DND-41 (cell line): ENCODE measurements at regions not wholly inside any gene's neighbourhood (a gene's known extent, or its start where the extent isn't known, plus 50 kb on each side); places are given as distances from the start of the nearest gene placed in this dataset.

Experiments used
- ATAC-seq: fragments of 200-7000 bp; cut with Tn5 transposase; 3 replicates; pipeline ENCODE4 v1.9.1; 2021; ENCODE audit warnings: low read depth; ENCODE audit not compliant: insufficient read depth
- DNase-seq: peaks from one replicate; pipeline ENCODE4 v3.0.0-alpha.2; 2020
- H2AFZ ChIP-seq: 2 replicates; pipeline ENCODE4 v1.6.0; 2012; ENCODE audit warnings: low read depth, low read length
- H3K27ac ChIP-seq: 2 replicates; pipeline ENCODE4 v1.5.1; 2012; ENCODE audit warnings: low read length, inconsistent platforms
- H3K27me3 ChIP-seq: fragments of 200-600 bp; sonication (generic); 2 replicates; pipeline ENCODE4 v1.6.0; 2012; ENCODE audit warnings: low read length, mild to moderate bottlenecking, inconsistent platforms; ENCODE audit not compliant: insufficient read depth, poor library complexity
- H3K36me3 ChIP-seq: 2 replicates; pipeline ENCODE4 v1.5.1; 2012; ENCODE audit warnings: low read length, inconsistent platforms; ENCODE audit not compliant: insufficient read depth
- H3K4me1 ChIP-seq: 2 replicates; pipeline ENCODE4 v1.5.1; 2012; ENCODE audit warnings: mild to moderate bottlenecking, low read length; ENCODE audit not compliant: insufficient read depth
- H3K4me2 ChIP-seq: 2 replicates; pipeline ENCODE4 v1.6.0; 2012; ENCODE audit warnings: mild to moderate bottlenecking, moderate library complexity, low read length, inconsistent platforms; ENCODE audit not compliant: insufficient read depth
- H3K4me3 ChIP-seq, 2 experiments: fragments of 200-600 bp in 1 of 2; shearing (Covaris generic) in 1 of 2; 2 replicates each; pipeline ENCODE4 v1.5.1; 2012 to 2016; ENCODE audit warnings: inconsistent platforms in 2 of 2, low read length in 2 of 2, mild to moderate bottlenecking in 2 of 2, low read depth in 1 of 2, moderate library complexity in 1 of 2
- H3K79me2 ChIP-seq: 2 replicates; pipeline ENCODE4 v1.6.0; 2012; ENCODE audit warnings: low read length, inconsistent platforms; ENCODE audit not compliant: insufficient read depth
- H3K9ac ChIP-seq: 2 replicates; pipeline ENCODE4 v1.6.0; 2012; ENCODE audit warnings: low read depth, mild to moderate bottlenecking, inconsistent platforms, low read length, moderate library complexity
- H3K9me3 ChIP-seq: 2 replicates; pipeline ENCODE4 v1.5.1; 2012; ENCODE audit warnings: low read length, moderate library complexity, mild to moderate bottlenecking, inconsistent platforms; ENCODE audit not compliant: insufficient read depth, severe bottlenecking
- H4K20me1 ChIP-seq: 2 replicates; pipeline ENCODE4 v1.6.0; 2012; ENCODE audit warnings: low read length; ENCODE audit not compliant: insufficient read depth
- EZH2 ChIP-seq: IDR thresholded peaks from 3 replicates; pipeline ENCODE4 v1.6.1; 2012; ENCODE audit warnings: borderline replicate concordance, low read depth, mild to moderate bottlenecking, moderate library complexity, low read length, inconsistent platforms; ENCODE audit not compliant: severe bottlenecking
- TF ChIP-seq, protein P1 (sequence below): IDR thresholded peaks from 2 replicates; pipeline ENCODE4 v1.5.1; 2012; ENCODE audit warnings: borderline replicate concordance, low read length, moderate library complexity, mild to moderate bottlenecking; ENCODE audit not compliant: poor library complexity, severe bottlenecking; ENCODE audit errors: extremely low read depth

DNA sequence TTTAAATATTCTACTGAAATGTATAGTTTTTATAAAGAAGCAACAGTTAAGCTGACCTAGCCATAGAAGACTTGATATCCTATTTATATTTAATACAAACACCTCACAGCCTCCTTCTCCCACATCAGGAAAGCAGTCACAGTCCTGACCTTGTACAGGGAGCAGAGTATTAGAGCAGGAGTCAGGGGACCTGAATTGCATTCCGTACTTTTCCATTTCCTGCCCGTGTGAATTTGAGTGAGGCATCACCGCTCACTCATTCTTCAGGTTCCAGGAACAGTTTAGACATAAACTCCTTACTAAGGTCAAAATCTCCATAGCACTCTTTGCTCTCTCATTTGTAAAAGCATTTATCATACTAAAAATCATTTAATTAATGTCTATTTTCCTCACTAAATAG, 482.5 kb upstream of the FAT3 start:
- H3K9me3 ChIP-seq: no peaks in the 10 kb centered on the region
- DNase-seq (no peak), ATAC-seq (no peak)
- no peaks in the 10 kb centered on the region for H3K27me3 ChIP-seq
- H3K36me3 ChIP-seq: no peaks in the 10 kb centered on the region
- H3K4me1 ChIP-seq: no peaks in the 10 kb centered on the region
- TF ChIP-seq, protein P1, sequence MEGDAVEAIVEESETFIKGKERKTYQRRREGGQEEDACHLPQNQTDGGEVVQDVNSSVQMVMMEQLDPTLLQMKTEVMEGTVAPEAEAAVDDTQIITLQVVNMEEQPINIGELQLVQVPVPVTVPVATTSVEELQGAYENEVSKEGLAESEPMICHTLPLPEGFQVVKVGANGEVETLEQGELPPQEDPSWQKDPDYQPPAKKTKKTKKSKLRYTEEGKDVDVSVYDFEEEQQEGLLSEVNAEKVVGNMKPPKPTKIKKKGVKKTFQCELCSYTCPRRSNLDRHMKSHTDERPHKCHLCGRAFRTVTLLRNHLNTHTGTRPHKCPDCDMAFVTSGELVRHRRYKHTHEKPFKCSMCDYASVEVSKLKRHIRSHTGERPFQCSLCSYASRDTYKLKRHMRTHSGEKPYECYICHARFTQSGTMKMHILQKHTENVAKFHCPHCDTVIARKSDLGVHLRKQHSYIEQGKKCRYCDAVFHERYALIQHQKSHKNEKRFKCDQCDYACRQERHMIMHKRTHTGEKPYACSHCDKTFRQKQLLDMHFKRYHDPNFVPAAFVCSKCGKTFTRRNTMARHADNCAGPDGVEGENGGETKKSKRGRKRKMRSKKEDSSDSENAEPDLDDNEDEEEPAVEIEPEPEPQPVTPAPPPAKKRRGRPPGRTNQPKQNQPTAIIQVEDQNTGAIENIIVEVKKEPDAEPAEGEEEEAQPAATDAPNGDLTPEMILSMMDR: no peak
- no peak for TF ChIP-seq EZH2
- no peak overlapping the region for H3K9ac ChIP-seq
- no peaks in the 10 kb centered on the region for H3K79me2 ChIP-seq
- no peaks in the 10 kb centered on the region for H4K20me1 ChIP-seq
- no peak overlapping the region for H2AFZ ChIP-seq
- H3K4me3 ChIP-seq: no peak overlapping the region
- H3K27ac ChIP-seq: no peak overlapping the region
- no peak overlapping the region for H3K4me2 ChIP-seq

DNA sequence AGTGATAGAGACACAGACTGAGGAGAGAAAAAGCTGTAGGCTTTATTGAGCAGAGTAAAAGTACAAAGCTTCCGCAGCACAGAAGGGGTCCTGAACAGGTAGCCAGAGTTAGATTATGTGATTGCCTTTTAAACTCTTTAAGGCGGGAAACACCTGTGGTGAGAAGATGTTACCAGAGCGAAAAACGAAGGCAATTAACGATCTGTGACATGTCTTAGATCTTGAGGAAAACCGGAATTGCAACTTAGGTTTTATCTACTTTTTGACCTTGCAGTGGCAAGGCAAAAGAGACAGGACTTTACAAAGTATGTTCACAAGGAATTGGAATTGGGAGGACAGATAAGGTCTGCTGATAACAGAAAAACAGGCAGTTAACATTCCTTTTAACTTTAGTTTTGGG, 493.6 kb upstream of the FAT3 start:
- no peaks in the 10 kb centered on the region for H3K4me1 ChIP-seq
- H3K27me3 ChIP-seq: no peaks in the 10 kb centered on the region
- no peak overlapping the region for H3K27ac ChIP-seq

DNA sequence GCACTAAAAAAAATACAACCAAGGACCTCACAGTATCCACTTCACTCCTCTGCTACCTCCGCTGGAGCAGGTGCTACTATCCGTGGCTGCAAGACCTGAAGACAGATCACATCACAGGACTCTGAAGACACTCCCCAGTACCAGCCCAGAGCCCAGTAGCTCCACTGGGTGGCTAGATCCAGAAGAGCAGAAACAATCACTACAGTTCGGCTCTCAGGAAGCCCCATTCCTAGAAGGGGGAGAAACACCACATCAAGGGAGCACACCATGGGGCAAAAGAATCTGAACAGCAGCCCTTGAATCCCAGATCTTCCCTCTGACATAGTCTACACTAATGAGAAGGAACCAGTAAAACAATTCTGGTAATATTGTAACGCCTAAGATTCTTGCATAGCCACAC, 494.0 kb upstream of the FAT3 start:
- ATAC-seq: no peak
- Histone ChIP-seq H3K27me3 (no peaks in the 10 kb centered on the region), H3K4me1 (no peaks in the 10 kb centered on the region), H3K79me2 (no peaks in the 10 kb centered on the region), H3K4me3 (no peak overlapping the region), H3K4me2 (no peak overlapping the region), H4K20me1 (no peaks in the 10 kb centered on the region), H3K36me3 (no peaks in the 10 kb centered on the region), H3K9me3 (no peaks in the 10 kb centered on the region), H2AFZ (no peak overlapping the region), H3K9ac (no peak overlapping the region), H3K27ac (no peak overlapping the region)
- TF ChIP-seq EZH2: no peak
- TF ChIP-seq, protein P1: no peak
- DNase-seq: no peak

More for the DNA sequence above, 493.6 kb upstream of the FAT3 start:
- Histone ChIP-seq H4K20me1 (no peaks in the 10 kb centered on the region), H3K4me3 (no peak overlapping the region), H3K9ac (no peak overlapping the region), H3K36me3 (no peaks in the 10 kb centered on the region), H2AFZ (no peak overlapping the region), H3K9me3 (no peaks in the 10 kb centered on the region), H3K4me2 (no peak overlapping the region), H3K79me2 (no peaks in the 10 kb centered on the region)
- DNase-seq (no peak), ATAC-seq (no peak)
- no peak for TF ChIP-seq EZH2
- TF ChIP-seq, protein P1: no peak

DNA sequence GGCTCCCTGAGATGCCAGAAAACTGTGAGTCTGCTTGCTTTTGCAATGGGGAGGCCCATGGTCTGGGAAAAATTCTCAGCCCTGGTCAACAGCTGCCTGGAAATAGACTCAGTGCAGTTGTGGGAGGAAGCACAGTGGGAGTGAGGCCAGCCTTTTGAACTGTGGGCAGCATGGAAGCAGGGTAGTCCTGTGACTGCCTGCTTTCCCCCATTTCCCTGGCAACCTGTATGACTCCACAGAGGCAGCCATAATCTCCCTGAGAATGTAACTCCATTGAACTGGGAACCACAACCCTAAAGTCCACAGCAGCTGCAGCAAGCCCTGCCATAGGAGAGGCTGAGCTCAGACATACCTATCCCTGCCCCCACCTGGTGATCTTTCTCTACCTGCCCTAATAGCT, 494.6 kb upstream of the FAT3 start:
- Histone ChIP-seq H2AFZ (no peak overlapping the region), H3K4me1 (no peaks in the 10 kb centered on the region), H3K4me3 (no peak overlapping the region), H3K9ac (no peak overlapping the region), H3K9me3 (no peaks in the 10 kb centered on the region), H3K79me2 (no peaks in the 10 kb centered on the region), H3K36me3 (no peaks in the 10 kb centered on the region), H4K20me1 (no peaks in the 10 kb centered on the region), H3K4me2 (no peak overlapping the region), H3K27me3 (no peaks in the 10 kb centered on the region), H3K27ac (no peak overlapping the region)
- TF ChIP-seq, protein P1: no peak
- TF ChIP-seq EZH2: no peak
- no peak for DNase-seq
- ATAC-seq: no peak
